Retina (tissue), 1 donor: ENCODE measurements at regions not wholly inside any gene's neighbourhood (a gene's known extent, or its start where the extent isn't known, plus 50 kb on each side); places are given as distances from the start of the nearest gene placed in this dataset.

ENCODE experiments used
- DNase-seq: peaks from one replicate; pipeline ENCODE4 v3.0.0-alpha.2; 2016

DNA sequence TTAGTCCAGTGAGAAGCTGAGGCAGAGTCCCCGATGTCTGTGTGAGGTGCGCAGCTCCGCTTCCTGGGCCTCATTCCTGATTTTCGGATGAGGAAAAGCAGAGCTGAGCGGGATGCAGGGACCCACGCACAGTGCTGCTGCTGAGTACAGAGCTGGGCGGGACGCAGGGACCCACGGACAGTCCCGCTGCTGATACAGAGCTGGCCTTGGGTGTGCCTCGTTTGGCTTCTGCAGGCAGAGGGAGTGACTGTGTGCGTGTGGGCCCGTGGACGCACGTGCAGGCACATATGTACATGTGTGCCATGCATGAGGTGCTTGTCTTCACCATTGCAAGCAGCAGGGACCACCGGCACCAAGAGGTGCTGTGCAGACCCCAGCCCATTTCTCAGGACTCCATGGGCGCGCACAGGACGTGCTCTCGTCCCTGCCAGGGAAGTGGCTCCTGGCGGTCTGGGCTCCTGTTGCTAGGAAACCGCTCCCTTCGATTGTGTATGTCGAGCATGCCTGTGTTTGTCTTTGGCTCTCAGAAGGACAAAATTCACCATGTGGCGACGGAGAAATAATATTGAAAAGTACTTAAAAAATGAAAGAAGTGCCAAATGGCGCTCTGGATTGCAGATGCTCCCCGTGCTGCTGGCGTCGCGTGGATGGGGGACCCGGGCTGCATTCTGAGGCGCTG lies 303.8 kb upstream of the MKI67 start:
- DNase-seq: no peak

DNA sequence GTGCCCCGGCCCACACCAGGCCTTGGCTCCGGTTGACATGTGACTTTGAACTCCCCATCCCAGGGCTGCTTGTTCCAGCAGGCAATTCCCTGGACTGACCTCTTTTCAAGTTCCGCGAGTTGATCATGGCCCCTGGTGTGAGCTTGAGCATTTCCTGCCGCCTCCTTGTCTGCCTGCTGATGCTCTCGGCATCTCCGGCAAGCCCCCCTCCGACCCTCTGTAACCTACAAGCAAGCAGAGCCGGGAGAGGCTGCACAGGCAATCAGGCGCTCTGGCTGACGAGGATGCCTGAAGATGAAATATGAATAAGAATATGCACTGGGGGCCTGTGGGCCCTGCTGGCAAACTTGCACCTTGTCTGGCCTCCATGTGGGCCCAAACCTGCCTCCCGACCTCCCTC lies 304.9 kb upstream of the MKI67 start:
- DNase-seq: peak; percentile 43

DNA sequence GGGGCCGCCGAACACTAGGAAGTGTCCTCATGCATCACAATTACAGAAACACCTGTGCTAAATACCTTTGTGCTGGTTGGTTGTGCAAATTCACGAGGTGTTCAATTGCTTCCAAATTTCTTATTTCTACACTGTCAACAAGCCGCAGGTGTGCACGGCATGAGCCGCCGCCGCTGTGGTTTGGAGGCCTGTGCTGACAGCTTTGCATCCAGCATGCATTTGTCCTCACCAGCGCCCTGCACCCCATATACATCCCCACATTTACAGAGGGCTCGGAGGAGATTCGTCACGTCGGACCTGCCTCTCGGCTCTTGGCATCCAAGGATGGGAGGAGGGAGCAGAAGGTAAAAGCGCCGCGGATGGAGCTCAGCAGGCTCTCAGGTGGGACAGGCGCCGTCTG lies 305.3 kb upstream of the MKI67 start:
- DNase-seq: no peak

DNA sequence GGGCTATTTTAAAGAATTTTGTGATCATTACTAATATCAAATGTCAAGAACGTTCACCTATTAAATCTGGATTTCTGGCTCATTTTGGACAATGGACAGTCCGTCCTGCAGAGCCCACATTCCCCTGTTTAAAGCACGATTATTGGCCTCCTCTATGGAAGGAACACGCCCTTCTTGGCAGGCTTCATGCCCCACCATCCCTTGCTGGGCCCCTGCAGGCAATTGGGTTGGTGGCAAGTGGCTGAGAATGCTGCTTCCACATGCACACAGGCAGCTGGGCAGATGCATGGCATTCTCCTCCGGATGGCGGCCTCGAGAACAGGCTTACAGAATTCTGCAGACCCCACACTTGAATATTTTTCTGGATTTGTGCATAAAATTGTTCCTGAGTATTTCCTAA lies 305.8 kb upstream of the MKI67 start:
- no peak for DNase-seq

DNA sequence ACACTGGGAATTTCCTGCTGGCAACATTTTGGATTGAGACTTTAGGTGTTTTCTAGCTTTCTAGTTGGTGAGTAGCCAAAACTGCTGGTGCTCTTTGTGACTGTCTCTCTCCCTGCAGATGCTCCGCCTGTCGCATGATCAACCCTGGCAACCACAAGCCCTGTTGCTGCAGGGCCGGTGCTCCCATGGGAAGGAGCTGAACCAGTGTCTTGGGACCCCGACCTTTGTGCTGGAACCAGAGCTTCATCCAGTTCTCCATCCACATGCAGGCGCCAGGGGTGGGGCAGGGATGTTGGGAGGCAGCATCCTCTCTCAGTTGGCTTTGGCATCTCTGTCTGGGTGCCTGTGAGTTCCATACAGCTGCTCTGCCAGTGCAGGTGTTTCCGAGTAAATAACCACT lies 306.2 kb upstream of the MKI67 start:
- no peak for DNase-seq

DNA sequence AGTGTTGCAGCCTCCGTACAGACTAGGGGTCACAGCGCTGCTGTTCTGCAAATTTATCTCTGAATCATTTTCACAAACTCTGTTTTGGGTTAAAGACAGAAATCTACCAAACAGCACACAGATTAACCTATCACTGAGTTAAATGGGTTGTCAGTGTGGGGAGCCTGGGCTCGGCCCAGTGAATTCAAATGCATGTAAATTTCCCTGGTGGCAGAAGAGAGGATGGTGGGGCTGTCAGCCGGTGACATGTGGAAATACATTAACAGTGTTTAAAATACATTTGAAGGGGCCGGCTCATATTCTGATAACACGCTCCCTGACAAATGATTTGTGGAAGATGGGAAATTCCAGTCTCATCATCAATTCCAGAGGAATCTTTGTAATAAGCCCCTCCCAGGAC lies 309.6 kb upstream of the MKI67 start:
- DNase-seq: no peak

DNA sequence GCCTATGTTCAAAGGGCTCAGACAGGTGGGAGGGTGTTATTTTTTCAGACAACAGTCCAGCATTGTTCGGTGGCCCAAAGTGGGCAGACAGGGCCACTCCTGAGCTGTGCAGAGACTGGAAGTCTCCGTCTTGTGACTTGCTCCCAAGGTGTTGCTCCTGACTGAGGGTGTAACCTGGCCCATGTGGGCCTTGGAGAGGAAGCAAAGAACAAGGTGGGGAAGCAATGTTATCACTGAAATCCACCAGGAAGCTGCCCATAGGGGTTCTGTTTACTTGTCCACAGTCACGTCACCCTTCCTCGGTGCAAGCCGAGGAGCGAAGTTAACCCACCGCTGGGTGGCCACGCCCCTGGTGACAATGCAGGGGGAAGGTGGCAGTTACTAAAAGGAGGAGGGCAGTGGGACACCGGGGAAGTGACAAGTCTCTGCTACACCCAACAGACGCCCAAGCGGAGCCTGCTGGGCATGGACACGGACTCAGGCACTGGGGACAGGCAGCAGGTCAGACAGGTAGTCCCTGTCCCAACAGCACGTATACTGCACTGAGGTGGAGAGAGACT lies 311.6 kb upstream of the MKI67 start:
- DNase-seq: no peak

DNA sequence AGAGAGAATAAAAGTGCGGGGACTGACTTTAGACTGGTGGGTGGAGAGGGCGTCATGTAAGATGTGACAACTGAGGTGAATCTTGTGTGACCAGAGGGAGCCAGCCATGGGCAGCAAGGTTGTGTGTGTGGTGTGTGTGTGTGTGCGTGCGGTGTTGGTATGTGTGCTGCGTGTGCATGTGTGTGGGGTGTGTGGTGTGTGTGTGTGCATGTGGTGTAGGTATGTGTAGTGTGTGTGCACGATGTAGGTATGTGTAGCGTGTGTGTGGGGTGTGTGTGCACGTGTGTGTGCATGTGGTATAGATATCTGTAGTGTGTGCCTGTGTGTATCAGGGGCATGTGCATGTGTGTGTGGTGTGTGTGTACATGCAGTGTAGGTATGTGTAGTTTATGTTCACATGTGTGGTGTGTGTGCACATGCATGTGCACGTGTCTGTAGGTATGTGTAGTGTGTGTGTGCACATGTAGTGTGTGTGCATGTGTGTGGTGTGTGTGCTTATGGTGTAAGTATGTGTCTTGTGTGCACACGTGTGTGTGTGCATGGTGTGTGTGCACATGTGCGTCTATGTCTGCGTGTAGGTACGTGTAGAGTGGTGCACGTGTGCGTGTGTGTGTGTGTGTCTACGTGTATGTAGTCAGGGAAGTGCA lies 312.3 kb upstream of the MKI67 start:
- DNase-seq: no peak

DNA sequence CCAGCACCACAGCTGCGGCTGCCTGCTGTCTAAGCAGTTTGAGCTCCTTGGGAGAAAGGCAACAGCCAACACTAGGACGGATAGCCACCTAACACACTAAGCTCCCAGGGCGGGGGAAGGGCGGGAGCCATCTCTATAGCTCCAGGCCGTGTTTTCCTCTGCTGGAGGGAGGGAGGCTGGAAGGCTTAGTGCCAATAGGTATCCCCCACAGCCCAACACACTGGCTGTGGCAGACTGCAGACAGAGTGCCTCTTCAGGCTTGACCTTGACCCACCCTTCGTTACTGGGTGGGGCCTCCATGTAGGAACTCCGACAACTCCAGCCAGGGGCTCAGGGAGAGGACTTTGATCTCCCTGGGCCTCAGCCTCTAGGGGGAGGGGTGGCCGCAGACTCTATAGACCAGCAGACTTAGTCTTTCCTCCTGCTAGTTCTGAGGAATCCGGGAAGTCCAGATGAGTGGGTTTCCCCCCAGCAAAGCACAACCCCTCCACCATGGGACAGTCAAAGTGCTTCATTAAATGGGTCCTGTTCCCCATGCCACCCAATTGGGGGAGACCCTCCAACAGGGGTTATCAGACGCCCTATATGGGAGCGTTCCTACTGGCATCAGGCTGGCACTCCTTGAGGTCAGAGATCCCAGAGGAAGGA lies 314.4 kb upstream of the MKI67 start:
- peak; percentile 38 for DNase-seq

DNA sequence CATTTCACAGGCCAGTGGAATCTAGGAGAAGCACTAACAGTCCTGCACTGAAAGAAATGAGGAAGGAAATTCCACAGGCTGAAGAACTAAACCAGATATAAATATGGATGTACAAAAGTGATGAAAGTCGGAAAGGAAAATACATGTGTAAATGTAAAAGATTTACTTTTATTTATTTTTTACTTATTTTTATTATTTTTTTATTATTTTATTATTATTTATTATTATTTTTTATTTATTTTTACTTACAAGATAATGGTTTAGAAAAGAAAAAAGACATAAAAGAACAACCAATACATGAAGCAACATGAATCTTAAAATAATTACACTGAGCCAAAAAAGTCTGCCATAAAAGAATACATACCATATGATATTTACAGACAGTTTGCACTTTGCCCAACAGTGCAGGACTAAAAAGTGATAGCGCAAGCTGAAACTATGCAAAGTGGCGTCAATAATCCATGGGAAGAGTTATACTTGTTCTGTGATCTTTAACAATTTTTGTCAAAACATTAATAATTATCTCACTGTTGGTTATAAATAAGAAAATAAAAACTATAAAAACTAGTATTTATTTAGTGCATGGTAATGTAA lies 317.8 kb upstream of the MKI67 start:
- DNase-seq: no peak

DNA sequence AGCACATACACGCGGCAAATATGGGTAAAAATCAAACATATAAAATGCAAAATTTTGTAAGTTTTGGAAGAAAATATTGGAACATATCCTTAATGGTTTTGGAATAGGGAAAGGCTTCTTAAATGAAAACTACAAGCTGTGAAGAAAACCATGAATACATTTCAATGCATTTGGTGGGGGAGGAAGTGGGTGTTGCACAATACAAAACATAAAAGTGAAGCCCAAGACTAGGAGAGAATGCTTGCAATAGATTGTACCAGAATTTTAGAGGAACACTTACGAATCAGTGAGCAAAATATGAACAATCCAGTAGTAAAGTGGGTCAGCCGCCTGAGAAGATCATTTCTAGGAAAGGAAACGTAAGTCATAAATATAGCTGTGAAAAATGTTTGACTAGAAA lies 322.6 kb upstream of the MKI67 start:
- no peak for DNase-seq

DNA sequence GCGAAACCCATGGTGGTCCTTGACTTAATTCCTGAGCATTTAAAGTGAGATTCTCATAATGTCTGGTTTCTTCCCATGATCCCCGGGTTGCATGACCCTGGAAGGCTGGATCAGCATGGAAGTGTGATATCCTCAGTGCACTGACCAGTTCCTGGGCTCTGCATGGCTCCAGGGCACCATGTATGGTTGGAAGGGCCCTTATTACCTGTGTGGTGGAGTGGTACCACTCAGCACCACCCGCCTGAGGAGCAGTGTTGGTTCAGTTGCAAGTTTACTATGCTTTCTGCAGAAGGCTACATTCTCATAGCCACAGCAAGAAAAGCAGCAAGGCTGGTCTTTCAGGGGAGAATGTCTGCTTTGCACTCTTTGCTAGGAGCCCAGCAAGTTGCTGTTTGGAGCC lies 325.7 kb upstream of the MKI67 start:
- DNase-seq: no peak

DNA sequence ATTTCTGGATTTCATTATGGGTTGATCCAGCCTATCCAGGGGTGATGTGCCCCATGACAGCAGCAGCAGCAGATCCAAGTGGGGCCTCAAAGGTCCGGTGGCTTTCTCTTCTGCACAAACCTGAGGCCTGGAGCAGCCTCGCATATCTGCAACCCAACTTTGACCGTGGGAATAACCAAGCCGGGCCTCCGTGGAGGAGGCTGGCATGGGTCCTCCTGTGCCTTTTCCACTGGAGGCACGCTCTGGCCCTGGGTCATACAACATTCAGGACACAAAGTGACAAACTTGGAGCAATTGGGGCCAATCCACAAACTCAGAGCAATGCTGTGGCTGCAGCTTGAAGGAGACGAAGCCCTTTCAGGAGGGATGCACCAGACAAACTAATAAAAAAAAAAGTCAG lies 330.0 kb upstream of the MKI67 start:
- no peak for DNase-seq

DNA sequence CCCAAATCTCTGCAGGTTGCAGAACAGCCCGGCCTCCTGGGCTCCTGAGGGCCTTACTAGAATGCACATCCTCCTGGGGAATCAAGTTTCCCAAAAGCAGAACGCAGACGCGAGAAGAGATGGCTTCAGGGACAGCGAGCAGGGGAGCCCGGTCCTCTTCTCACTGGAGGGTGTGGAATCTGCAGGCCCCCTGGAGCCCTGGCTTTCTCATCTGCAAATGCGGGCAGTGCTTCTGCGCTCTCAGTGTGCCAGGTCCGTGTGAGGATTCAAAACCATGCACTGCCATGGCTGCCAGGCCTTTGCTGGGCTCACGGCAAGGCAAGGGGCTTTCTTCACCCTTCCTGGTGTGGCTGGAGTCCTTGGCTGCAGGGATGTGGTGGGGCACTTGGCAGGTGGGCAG lies 330.9 kb upstream of the MKI67 start:
- no peak for DNase-seq

DNA sequence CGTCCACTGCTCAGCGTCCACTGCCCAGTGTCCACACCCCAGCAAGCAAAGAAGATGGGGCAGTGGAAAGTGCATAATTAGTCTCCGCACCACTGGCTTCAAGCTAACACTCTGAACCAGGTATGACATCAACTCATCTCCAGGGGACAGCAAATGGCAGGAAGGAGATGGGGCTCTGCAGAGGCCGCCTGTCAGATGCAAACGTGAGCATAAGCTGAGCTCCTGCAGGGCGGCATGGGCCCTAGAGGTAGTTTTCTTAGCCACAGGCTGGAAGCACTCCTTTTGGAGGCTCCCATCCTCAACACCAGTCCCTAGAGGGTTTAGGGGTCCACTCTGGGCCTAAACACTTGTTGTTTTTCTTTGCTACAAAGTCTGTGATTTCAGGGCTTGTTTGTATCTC lies 335.8 kb upstream of the MKI67 start:
- DNase-seq: peak; percentile 41

DNA sequence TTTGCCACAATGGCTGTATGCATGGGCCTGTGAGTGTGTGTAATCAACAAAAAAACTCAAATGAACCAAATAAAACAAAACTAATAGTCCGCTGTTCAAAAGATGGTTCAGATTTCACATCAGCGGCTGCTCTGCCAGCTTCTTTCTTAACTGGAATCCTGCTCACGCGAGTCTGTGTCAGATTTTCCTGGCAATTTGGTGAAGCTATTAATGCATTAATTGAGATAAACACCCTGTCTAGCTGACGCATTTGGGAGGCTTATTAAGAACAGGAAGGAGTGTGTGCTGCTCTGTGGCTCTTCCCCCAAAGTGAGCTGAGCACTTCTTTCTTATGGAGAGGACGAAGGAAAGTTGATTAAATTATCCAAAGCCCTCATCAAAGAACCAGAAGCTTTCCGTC lies 336.6 kb upstream of the MKI67 start:
- no peak for DNase-seq

DNA sequence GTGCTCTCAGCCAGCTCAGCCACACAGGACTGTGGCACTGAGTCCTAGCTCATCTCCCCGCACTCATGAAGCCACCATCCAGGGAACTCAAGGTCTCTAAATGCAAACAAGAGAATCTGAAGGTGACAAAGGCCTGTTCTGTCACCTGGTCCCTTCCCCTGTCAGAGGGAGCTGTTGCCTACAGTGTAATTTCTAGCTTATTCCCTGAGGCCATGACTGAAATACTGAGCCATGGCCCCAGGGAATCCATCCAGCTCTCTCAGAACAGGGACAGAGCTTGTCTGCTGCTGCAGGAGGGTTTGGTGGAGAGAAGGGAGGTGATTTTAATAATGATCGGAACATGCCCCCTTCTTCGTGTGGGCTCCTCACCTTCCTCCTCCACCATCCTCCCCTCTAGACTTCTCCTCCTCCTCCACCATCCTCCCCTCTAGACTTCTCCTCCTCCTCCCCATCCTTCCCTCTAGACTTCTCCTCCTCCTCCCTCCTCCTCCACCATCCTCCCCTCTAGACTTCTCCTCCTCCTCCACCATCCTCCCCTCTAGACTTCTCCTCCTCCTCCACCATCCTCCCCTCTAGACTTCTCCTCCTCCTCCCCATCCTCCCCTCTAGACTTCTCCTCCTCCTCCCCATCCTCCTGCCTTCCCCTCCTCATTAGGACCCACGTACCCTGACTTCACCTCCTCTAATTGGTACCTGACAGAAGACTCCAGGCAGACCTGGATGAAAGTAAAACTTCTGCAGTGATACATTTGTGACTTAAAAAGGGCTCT lies 338.0 kb upstream of the MKI67 start:
- no peak for DNase-seq

DNA sequence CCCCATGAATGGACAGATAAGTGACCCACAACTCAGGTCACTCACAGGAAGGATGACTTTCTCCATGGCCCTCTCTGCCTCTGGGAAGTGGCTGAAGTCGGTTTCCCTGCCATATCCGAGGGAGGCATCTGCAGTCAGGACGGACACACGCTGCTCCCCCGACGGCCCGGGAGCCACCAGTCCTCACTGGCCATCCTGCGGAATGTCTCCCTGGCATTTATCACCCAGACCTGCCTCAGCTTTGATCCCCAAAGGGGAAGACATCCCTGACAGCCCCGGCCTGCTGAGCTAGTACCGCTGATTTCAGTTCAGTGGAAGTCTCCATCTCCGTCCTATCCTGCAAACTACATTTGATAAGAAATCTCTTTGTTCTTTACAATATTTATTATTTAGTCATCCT lies 339.5 kb upstream of the MKI67 start:
- no peak for DNase-seq

DNA sequence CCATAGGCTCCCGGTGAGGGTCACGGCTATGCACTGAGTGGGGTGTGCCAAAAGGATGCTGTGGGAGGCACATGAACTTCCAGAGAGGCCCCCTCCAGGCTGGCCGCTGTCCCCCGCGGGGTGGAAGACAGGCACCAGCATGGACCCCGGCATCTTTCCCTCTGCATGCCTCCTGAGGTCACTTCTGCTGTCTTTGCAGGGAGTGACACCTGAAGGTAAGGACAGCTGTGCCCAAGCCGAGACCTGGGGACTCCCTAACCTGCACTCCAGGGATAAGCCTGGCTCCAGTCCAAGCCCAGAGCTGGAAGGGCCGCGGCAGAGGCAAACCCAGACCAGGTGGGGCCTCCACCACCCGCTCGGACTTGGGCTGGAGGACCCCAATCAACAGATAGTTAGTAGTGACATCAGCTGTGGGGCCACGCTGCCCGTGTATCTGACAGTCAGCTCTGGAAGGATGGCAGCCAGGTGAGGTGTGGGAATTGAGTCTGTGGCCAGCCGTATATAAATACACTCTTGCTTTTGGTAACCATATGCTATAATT lies 340.7 kb upstream of the MKI67 start:
- no peak for DNase-seq

DNA sequence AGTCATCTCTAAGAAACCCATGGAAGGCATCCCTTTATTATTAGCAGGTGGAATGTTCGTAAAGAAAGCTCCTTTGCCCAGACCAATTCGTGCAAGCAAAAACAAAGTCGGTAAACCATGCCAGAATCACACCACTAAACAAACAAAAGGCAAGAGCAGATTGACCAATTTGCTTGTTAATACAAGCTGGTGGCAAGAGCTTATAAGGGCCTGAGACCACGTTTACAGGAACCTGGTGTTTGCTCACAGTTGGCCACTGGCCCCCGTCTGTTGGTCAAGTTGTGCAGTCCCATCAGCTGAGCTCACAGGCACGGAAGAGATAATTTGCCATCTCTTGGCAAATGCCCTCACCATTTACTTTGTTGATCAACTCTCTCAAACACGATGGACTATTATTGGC lies 342.2 kb upstream of the MKI67 start:
- DNase-seq: no peak

DNA sequence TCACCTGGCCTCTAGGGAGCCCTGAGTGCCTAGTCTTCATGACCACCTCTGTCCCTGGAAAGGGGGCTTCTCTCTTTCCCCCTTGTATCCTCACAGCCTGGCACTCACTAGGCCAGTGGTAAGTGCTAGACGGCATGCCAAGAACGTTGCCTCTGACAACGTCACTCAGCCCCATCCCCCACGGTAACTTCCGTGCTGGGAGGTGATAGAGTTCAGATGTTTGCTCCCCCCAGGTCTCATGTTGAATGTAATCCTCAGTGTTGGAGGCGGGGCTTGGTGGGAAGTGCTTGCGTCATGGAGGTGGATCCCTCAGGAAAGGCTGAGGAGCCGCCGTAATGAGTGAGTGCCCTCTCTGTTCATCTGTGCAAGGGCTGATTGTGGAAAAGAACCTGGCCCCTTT lies 343.3 kb upstream of the MKI67 start:
- no peak for DNase-seq

DNA sequence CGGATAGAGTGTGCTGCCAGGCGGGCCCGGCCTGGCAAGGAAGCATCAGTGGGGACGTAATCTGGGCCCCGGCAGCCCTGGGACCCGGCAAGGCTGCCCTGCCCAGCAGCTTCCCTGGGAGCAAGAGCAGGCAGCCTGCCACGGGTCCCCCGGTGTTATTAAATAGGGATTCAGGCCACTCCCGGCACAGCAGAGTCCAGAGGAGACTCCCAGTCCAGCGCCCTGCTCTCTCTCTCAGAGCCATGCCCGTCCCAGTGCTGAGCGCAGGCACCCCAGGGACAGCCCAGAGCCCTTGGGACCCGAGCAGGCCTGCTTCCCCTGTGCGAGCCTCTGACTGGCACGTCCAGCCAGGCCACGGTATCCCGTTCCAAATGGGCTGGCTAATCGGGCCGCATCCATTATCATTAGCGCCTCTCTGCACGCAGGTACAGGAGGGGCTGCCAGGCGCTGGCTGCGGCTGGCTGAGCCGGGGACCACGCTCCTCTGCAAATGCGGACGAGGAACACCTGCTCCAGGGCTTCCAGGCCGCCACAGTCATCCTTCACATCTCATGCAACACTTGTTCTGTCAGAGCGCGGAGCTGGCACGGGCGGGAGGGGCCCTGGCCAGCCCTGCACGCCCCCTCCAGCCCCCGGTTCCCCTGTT lies 344.2 kb upstream of the MKI67 start:
- peak; percentile 27 for DNase-seq
